Motor neuron (in vitro differentiated cells): ENCODE measurements at regions not wholly inside any gene's neighbourhood (a gene's known extent, or its start where the extent isn't known, plus 50 kb on each side); places are given as distances from the start of the nearest gene placed in this dataset.

Experiments used
- ATAC-seq, 8 experiments: fragments of 200-7000 bp; cut with Tn5 transposase; replicated peaks in 6 of 8; 2 replicates each; pipeline ENCODE4 v1.8.0; 2021; ENCODE audit warnings: mild to moderate bottlenecking in 8 of 8, moderate library complexity in 8 of 8
- H3K27ac ChIP-seq, 2 donors: fragments of 250-450 bp; sonication (Bioruptor Pico); 2 replicates each; pipeline ENCODE4 v1.9.0; 2021; ENCODE audit warnings: antibody characterized with exemption in 2 of 2, mild to moderate bottlenecking in 2 of 2, moderate library complexity in 1 of 2
- H3K4me1 ChIP-seq, 2 donors: fragments of 250-450 bp; sonication (Bioruptor Pico); replicated peaks in 1 of 2; 2 replicates each; pipeline ENCODE4 v1.6.1; 2021; ENCODE audit warnings: antibody characterized with exemption in 2 of 2, mild to moderate bottlenecking in 2 of 2, moderate library complexity in 1 of 2
- H3K4me3 ChIP-seq, 5 donors: fragments of 250-450 bp; sonication (Bioruptor Pico); 2 replicates each; pipeline ENCODE4 v1.9.0; 2021; ENCODE audit warnings: antibody characterized with exemption in 5 of 5, mild to moderate bottlenecking in 5 of 5, moderate library complexity in 4 of 5
- WGBS, 10 experiments: fragments of 450-650 bp; shearing (Covaris generic); methylation state at CpG; one replicate each; pipeline ENCODE4 v1.0.0; 2022; 5-methylcytosine and 5-hydroxymethylcytosine counted together
- in situ Hi-C, 9 experiments: fragments of 400-800 bp; cut with MboI; loops; one replicate each; pipeline ENCODE4 v1.15.0; 2021; ENCODE audit warnings: low sequenced_read_pairs in 9 of 9, low pct_unique_long_range_greater_than_20kb in 2 of 9; ENCODE audit not compliant: unreplicated experiment in 9 of 9

GRCh38 chr21:19704832-19705231 lies 1293.4 kb upstream of the NCAM2 start:
- Histone ChIP-seq H3K4me3 (no peak overlapping the region), H3K27ac (no peak overlapping the region), H3K4me1 (no peaks in the 10 kb centered on the region)
- ATAC-seq, result no peak
- in situ Hi-C loops, result no loop called here

GRCh38 chr21:19712441-19712840 lies 1285.8 kb upstream of the NCAM2 start:
- in situ Hi-C loops, result no loop called here
- WGBS, 10 experiments, result 0 to 93% (median 52%) methylated on average over 1 to 3 of the region's 3 CpGs

GRCh38 chr21:19713313-19713712 lies 1284.9 kb upstream of the NCAM2 start:
- Histone ChIP-seq H3K4me1 (no peaks in the 10 kb centered on the region), H3K27ac (no peak overlapping the region), H3K4me3 (no peak overlapping the region)
- no peak for ATAC-seq
- in situ Hi-C loops, result no loop called here

More at GRCh38 chr21:19712441-19712840, 1285.8 kb upstream of the NCAM2 start:
- no peak for ATAC-seq
- no peak overlapping the region for H3K27ac ChIP-seq
- no peak overlapping the region for H3K4me3 ChIP-seq
- H3K4me1 ChIP-seq, result no peaks in the 10 kb centered on the region

- WGBS, 10 experiments, result 0 to 100% (median 42%) methylated on average over 1 of the region's 1 CpG; no CpG with 5 or more reads in 4 of the 10 experiments
- in situ Hi-C loops, result no loop called here
Measured at GRCh38 chr21:19724081-19724480, 1274.1 kb upstream of the NCAM2 start.

GRCh38 chr21:19731251-19731650 lies 1267.0 kb upstream of the NCAM2 start:
- WGBS, 10 experiments, result 13 to 100% (median 83%) methylated on average over 1 to 2 of the region's 2 CpGs; no CpG with 5 or more reads in 1 of the 10 experiments
- Histone ChIP-seq H3K27ac (no peak overlapping the region), H3K4me1 (no peaks in the 10 kb centered on the region), H3K4me3 (no peak overlapping the region)
- no peak for ATAC-seq
- in situ Hi-C loops, result no loop called here

More at GRCh38 chr21:19724081-19724480, 1274.1 kb upstream of the NCAM2 start:
- no peaks in the 10 kb centered on the region for H3K4me1 ChIP-seq
- ATAC-seq, result no peak
- no peak overlapping the region for H3K27ac ChIP-seq
- H3K4me3 ChIP-seq, result no peak overlapping the region

GRCh38 chr21:19759836-19760235 lies 1238.4 kb upstream of the NCAM2 start:
- H3K27ac ChIP-seq, result no peak overlapping the region
- in situ Hi-C loops, result no loop called here
- 0 to 100% (median 64%) methylated on average over 1 to 17 of the region's 19 CpGs for WGBS, 10 experiments
- no peaks in the 10 kb centered on the region for H3K4me1 ChIP-seq
- no peak overlapping the region for H3K4me3 ChIP-seq
- ATAC-seq, result no peak

- no peak for ATAC-seq
- Histone ChIP-seq H3K4me1 (no peaks in the 10 kb centered on the region), H3K4me3 (no peak overlapping the region), H3K27ac (no peak overlapping the region)
- WGBS, 10 experiments, result 0 to 100% (median 72%) methylated on average over 1 of the region's 1 CpG
- in situ Hi-C loops, result no loop called here
Measured at GRCh38 chr21:19767546-19767945, 1230.7 kb upstream of the NCAM2 start.

GRCh38 chr21:19771881-19772280 lies 1226.3 kb upstream of the NCAM2 start:
- in situ Hi-C loops, result no loop called here
- Histone ChIP-seq H3K4me1 (no peaks in the 10 kb centered on the region), H3K27ac (no peak overlapping the region), H3K4me3 (no peak overlapping the region)
- WGBS, 10 experiments, result 0 to 100% (median 87%) methylated on average over 1 to 2 of the region's 2 CpGs
- ATAC-seq, result no peak

- no peak overlapping the region for H3K27ac ChIP-seq
- no peak overlapping the region for H3K4me3 ChIP-seq
- H3K4me1 ChIP-seq, result no peaks in the 10 kb centered on the region
- WGBS, 10 experiments, result 0 to 100% (median 86%) methylated on average over 1 of the region's 1 CpG; no CpG with 5 or more reads in 1 of the 10 experiments
- in situ Hi-C loops, result no loop called here
- ATAC-seq, result no peak
Measured at GRCh38 chr21:19776076-19776475, 1222.1 kb upstream of the NCAM2 start.

GRCh38 chr21:19781881-19782652 lies 1216.1 kb upstream of the NCAM2 start:
- in situ Hi-C loops, result no loop called here
- ATAC-seq, result no peak
- no peak overlapping the region for H3K4me3 ChIP-seq
- no peaks in the 10 kb centered on the region for H3K4me1 ChIP-seq
- no peak overlapping the region for H3K27ac ChIP-seq
- WGBS, 10 experiments, result 0 to 93% (median 77%) methylated on average over 1 to 7 of the region's 7 CpGs; no CpG with 5 or more reads in 1 of the 10 experiments

- Histone ChIP-seq H3K4me1 (no peaks in the 10 kb centered on the region), H3K27ac (no peak overlapping the region), H3K4me3 (no peak overlapping the region)
- no peak for ATAC-seq
- in situ Hi-C loops, result no loop called here
- WGBS, 10 experiments, result 10 to 100% (median 80%) methylated on average over 1 to 3 of the region's 3 CpGs; no CpG with 5 or more reads in 1 of the 10 experiments
Measured at GRCh38 chr21:19785941-19786340, 1212.3 kb upstream of the NCAM2 start.

GRCh38 chr21:19792004-19792403 lies 1206.2 kb upstream of the NCAM2 start:
- in situ Hi-C loops, result no loop called here
- WGBS, 10 experiments, result 8 to 96% (median 65%) methylated on average over 2 to 4 of the region's 4 CpGs; no CpG with 5 or more reads in 1 of the 10 experiments
- no peaks in the 10 kb centered on the region for H3K4me1 ChIP-seq
- no peak overlapping the region for H3K27ac ChIP-seq
- ATAC-seq, result no peak
- no peak overlapping the region for H3K4me3 ChIP-seq

GRCh38 chr21:19807201-19807600 lies 1191.0 kb upstream of the NCAM2 start:
- no peak overlapping the region for H3K27ac ChIP-seq
- H3K4me3 ChIP-seq, result no peak overlapping the region
- no peak for ATAC-seq
- in situ Hi-C loops, result no loop called here
- H3K4me1 ChIP-seq, result peaks cover 0 to 3% of the 10 kb centered on the region in 2 donors
- 0 to 100% (median 75%) methylated on average over 1 of the region's 1 CpG; no CpG with 5 or more reads in 1 of the 10 experiments for WGBS, 10 experiments

GRCh38 chr21:19810779-19811178 lies 1187.4 kb upstream of the NCAM2 start:
- no peaks in the 10 kb centered on the region for H3K4me1 ChIP-seq
- 0 to 100% (median 78%) methylated on average over 1 to 4 of the region's 5 CpGs; no CpG with 5 or more reads in 2 of the 10 experiments for WGBS, 10 experiments
- no peak overlapping the region for H3K4me3 ChIP-seq
- no peak for ATAC-seq
- no peak overlapping the region for H3K27ac ChIP-seq
- in situ Hi-C loops, result no loop called here
